SK-N-SH (cell line): ENCODE measurements at regions not wholly inside any gene's neighbourhood (a gene's known extent, or its start where the extent isn't known, plus 50 kb on each side); places are given as distances from the start of the nearest gene placed in this dataset.
A peak's percentile ranks its signal among the peaks of the same experiment; 100 is the strongest.

Experiments
- CTCF ChIA-PET: fragments of 300-600, 350-600 bp; formaldehyde crosslinking; extraction: SDS; loops from one replicate; lab custom pipeline; 2021; lab: Yijun Ruan, JAX
- POLR2A ChIA-PET: fragments of 350-600 bp; sonication (Branson Sonifier 250); formaldehyde crosslinking; extraction: SDS; loops from one replicate; lab custom pipeline; 2020; ENCODE audit warnings: antibody characterized with exemption, inconsistent platforms; lab: Yijun Ruan, JAX
- DNase-seq: peaks from one replicate; pipeline ENCODE4 v3.0.0; 2012
- H2AFZ ChIP-seq: fragments of 200-600 bp; sonication (generic); 2 replicates; pipeline ENCODE4 v1.8.1; 2016; ENCODE audit warnings: antibody characterized with exemption, mild to moderate bottlenecking, low read depth
- H3F3A ChIP-seq: fragments of 200-600 bp; sonication (generic); replicated peaks from 2 replicates; pipeline ENCODE3; 2016; ENCODE audit warnings: antibody characterized with exemption, mild to moderate bottlenecking; ENCODE audit not compliant: insufficient read depth
- H3K27ac ChIP-seq, 2 experiments: fragments of 200-500 bp in 1 of 2; fragments of 200-600 bp in 1 of 2; sonication (Bioruptor generic) in 1 of 2; sonication (generic), shearing (Covaris generic) in 1 of 2; 2 replicates each; pipeline versions ENCODE4 v1.5.1 to v1.6.1; 2014 to 2016; ENCODE audit warnings: low read depth in 2 of 2, inconsistent platforms in 1 of 2, low read length in 1 of 2, mild to moderate bottlenecking in 1 of 2, mixed read lengths in 1 of 2
- H3K27me3 ChIP-seq: fragments of 200-600 bp; sonication (generic), shearing (Covaris generic); 2 replicates; pipeline ENCODE4 v1.6.1; 2016; ENCODE audit warnings: mixed run types; ENCODE audit not compliant: insufficient read depth
- H3K36me3 ChIP-seq, 2 experiments: fragments of 200-500 bp in 1 of 2; fragments of 200-600 bp in 1 of 2; sonication (Bioruptor generic) in 1 of 2; sonication (generic) in 1 of 2; replicated peaks in 1 of 2; 2 replicates each; pipeline versions ENCODE3 to v1.5.1; 2014 to 2016; ENCODE audit warnings: low read length in 1 of 2, mild to moderate bottlenecking in 1 of 2; ENCODE audit not compliant: insufficient read depth in 2 of 2, control insufficient read depth in 1 of 2
- H3K4me1 ChIP-seq, 2 experiments: fragments of 200-500 bp in 1 of 2; fragments of 200-600 bp in 1 of 2; sonication (Bioruptor generic) in 1 of 2; sonication (generic), shearing (Covaris generic) in 1 of 2; 2 replicates each; pipeline versions ENCODE4 v1.5.1 to v1.6.1; 2014 to 2016; ENCODE audit warnings: low read depth in 1 of 2, low read length in 1 of 2, mixed run types in 1 of 2; ENCODE audit not compliant: insufficient read depth in 2 of 2, control insufficient read depth in 1 of 2
- H3K4me2 ChIP-seq: fragments of 200-600 bp; sonication (generic), shearing (Covaris generic); 2 replicates; pipeline ENCODE4 v1.6.1; 2017; ENCODE audit warnings: mixed run types
- H3K4me3 ChIP-seq, 2 experiments: fragments of 200-500 bp in 1 of 2; fragments of 200-600 bp in 1 of 2; sonication (Bioruptor generic) in 1 of 2; sonication (generic), shearing (Covaris generic) in 1 of 2; 2 replicates each; pipeline versions ENCODE4 v1.5.1 to v1.8.1; 2014 to 2016; ENCODE audit warnings: low read depth in 2 of 2, inconsistent platforms in 1 of 2, low read length in 1 of 2, mild to moderate bottlenecking in 1 of 2, mixed read lengths in 1 of 2, moderate library complexity in 1 of 2
- H3K79me2 ChIP-seq: fragments of 200-600 bp; sonication (generic); 2 replicates; pipeline ENCODE4 v1.8.1; 2017; ENCODE audit warnings: mild to moderate bottlenecking; ENCODE audit not compliant: insufficient read depth
- H3K9ac ChIP-seq: fragments of 200-600 bp; sonication (generic); 2 replicates; pipeline ENCODE4 v1.6.1; 2017; ENCODE audit warnings: mixed run types
- H3K9me2 ChIP-seq: fragments of 200-600 bp; sonication (generic); 2 replicates; pipeline ENCODE4 v1.6.1; 2017; ENCODE audit warnings: mixed run types
- H3K9me3 ChIP-seq: fragments of 200-600 bp; sonication (generic); 2 replicates; pipeline ENCODE4 v1.6.1; 2017; ENCODE audit warnings: mixed run types, mild to moderate bottlenecking, moderate library complexity
- H4K20me1 ChIP-seq: fragments of 200-600 bp; sonication (generic); 2 replicates; pipeline ENCODE4 v1.6.1; 2017; ENCODE audit warnings: mild to moderate bottlenecking, mixed run types; ENCODE audit not compliant: insufficient read depth
- CTCF ChIP-seq: fragments of 200-600 bp; sonication (generic); IDR thresholded peaks from 2 replicates; pipeline ENCODE4 v1.6.1; 2017; ENCODE audit warnings: antibody characterized with exemption, mild to moderate bottlenecking, moderate library complexity
- ELF1 ChIP-seq: IDR thresholded peaks from 2 replicates; pipeline ENCODE4 v1.4.0; 2012
- EP300 ChIP-seq, 2 experiments: IDR thresholded peaks; 2 replicates each; pipeline versions ENCODE4 v1.4.0 to v1.6.1; 2012; ENCODE audit warnings: borderline replicate concordance in 1 of 2, low read depth in 1 of 2, low read length in 1 of 2
- EZH2phosphoT487 ChIP-seq: fragments of 200-600 bp; sonication (generic); IDR thresholded peaks from 2 replicates; pipeline ENCODE4 v1.6.1; 2017; ENCODE audit warnings: low read depth, mixed run types, mild to moderate bottlenecking, antibody characterized with exemption, moderate library complexity, borderline replicate concordance
- FOSL2 ChIP-seq: IDR thresholded peaks from 2 replicates; pipeline ENCODE4 v1.4.0; 2012; ENCODE audit warnings: low read depth, mild to moderate bottlenecking, moderate library complexity, borderline replicate concordance
- GABPA ChIP-seq: IDR thresholded peaks from 2 replicates; pipeline ENCODE4 v1.4.0; 2012; ENCODE audit warnings: low read depth, mild to moderate bottlenecking
- GATA2 ChIP-seq: sonication (generic); formaldehyde crosslinking; IDR thresholded peaks from 2 replicates; pipeline ENCODE4 v1.5.0; 2020; ENCODE audit warnings: mild to moderate bottlenecking, missing genetic modification reagents
- JUND ChIP-seq: IDR thresholded peaks from 2 replicates; pipeline ENCODE4 v1.4.0; 2012
- MAX ChIP-seq: IDR thresholded peaks from 2 replicates; pipeline ENCODE4 v1.4.0; 2012; ENCODE audit warnings: low read depth
- MEF2A ChIP-seq: IDR thresholded peaks from 2 replicates; pipeline ENCODE4 v1.4.0; 2012; ENCODE audit warnings: low read depth, borderline replicate concordance
- NRF1 ChIP-seq: IDR thresholded peaks from 2 replicates; pipeline ENCODE4 v1.6.1; 2012; ENCODE audit warnings: low read depth, mild to moderate bottlenecking, low read length
- RAD21 ChIP-seq: IDR thresholded peaks from 2 replicates; pipeline ENCODE4 v1.6.1; 2012; ENCODE audit warnings: mild to moderate bottlenecking, low read length
- REST ChIP-seq: IDR thresholded peaks from 2 replicates; pipeline ENCODE4 v1.6.1; 2012; ENCODE audit warnings: mild to moderate bottlenecking, low read depth, low read length, moderate library complexity
- RFX5 ChIP-seq: IDR thresholded peaks from 2 replicates; pipeline ENCODE4 v1.6.1; 2012; ENCODE audit warnings: mild to moderate bottlenecking, improper control_type of control experiment, low read length
- SMC3 ChIP-seq: IDR thresholded peaks from 2 replicates; pipeline ENCODE4 v1.6.1; 2012; ENCODE audit warnings: low read depth, low read length, improper control_type of control experiment
- TCF12 ChIP-seq: IDR thresholded peaks from 2 replicates; pipeline ENCODE4 v1.4.0; 2012
- TEAD4 ChIP-seq: IDR thresholded peaks from 2 replicates; pipeline ENCODE4 v1.4.0; 2012; ENCODE audit warnings: mild to moderate bottlenecking, borderline replicate concordance; ENCODE audit not compliant: insufficient read depth
- USF1 ChIP-seq: IDR thresholded peaks from 2 replicates; pipeline ENCODE4 v1.4.0; 2012; ENCODE audit warnings: low read depth, borderline replicate concordance
- USF2 ChIP-seq: fragments of 150-350 bp; IDR thresholded peaks from 2 replicates; pipeline ENCODE4 v1.6.1; 2017; ENCODE audit warnings: antibody characterized with exemption, low read length, low read depth, borderline replicate concordance
- YY1 ChIP-seq: IDR thresholded peaks from 2 replicates; pipeline ENCODE4 v1.4.0; 2012; ENCODE audit warnings: low read depth, mild to moderate bottlenecking
- WGBS: methylation state at CpG from one replicate; pipeline ENCODE4 v1.1.6; 2017; ENCODE audit warnings: low lambda C conversion rate; 5-methylcytosine and 5-hydroxymethylcytosine counted together

- peak; percentile 95 for TF ChIP-seq TCF12
- peak; percentile 85 for TF ChIP-seq FOSL2
- no peak for TF ChIP-seq YY1
- 0 out of 2 replicates have a peak, but pooled peaks have one; percentile 38 for TF ChIP-seq MAX
- peak; percentile 70 for TF ChIP-seq GATA2 (CRISPR knock-in tag)
- TF ChIP-seq EP300 (IDR thresholded peaks at IDR 0.05; ENCODE audit: borderline replicate concordance in 1 of 2, low read depth in 1 of 2, low read length in 1 of 2): peak in 1 of 2 experiments; percentile 71; a peak in 1 of 4 replicates
- TF ChIP-seq MEF2A: no peak
- TF ChIP-seq CTCF: peak; percentile 97
- no peak for TF ChIP-seq ELF1
Observed at GRCh38 chr19:30682999-30683536, 310.9 kb downstream of the ZNF536 start (continued).

GRCh38 chr19:30682146-30682998 is 310.2 kb downstream of the ZNF536 start:
- peak overlapping the region; percentile 38; the same call in 1 of the 2 replicates for H3K4me2 ChIP-seq
- 39% methylated on average over 27 of the region's 27 CpGs for WGBS
- no peaks in the 10 kb centered on the region for H4K20me1 ChIP-seq
- H3K4me3 ChIP-seq: no peak overlapping the region; a peak in 2 of 4 replicates
- CTCF ChIA-PET: interaction anchor here (0.6 to 10.8 kb wide), 74 partner anchors 9 to 1891 kb away, joined by 3 to 182 read pairs (median 4); partner anchors contain the start of gene DPY19L3
- H3K27ac ChIP-seq: peak overlapping the region in 1 of 2 experiments; percentile 65; a peak in 2 of 4 replicates
- peaks cover 0 to 45% of the 10 kb centered on the region in 2 experiments; a peak in 2 of 4 replicates for H3K4me1 ChIP-seq
- H3K9ac ChIP-seq: no peak overlapping the region
- no peak overlapping the region for H2AFZ ChIP-seq
- H3K27me3 ChIP-seq: no peaks in the 10 kb centered on the region
- H3K9me3 ChIP-seq: no peaks in the 10 kb centered on the region
- H3K36me3 ChIP-seq: no peaks in the 10 kb centered on the region
- no peaks in the 10 kb centered on the region for H3K9me2 ChIP-seq
- peak; percentile 61 for DNase-seq
- no peaks in the 10 kb centered on the region for H3F3A ChIP-seq
- POLR2A ChIA-PET: interaction anchor here (1.4 kb wide), 1 partner anchor 656 kb away, joined by 3 read pairs; no protein-coding TSS in a partner anchor
- H3K79me2 ChIP-seq: no peaks in the 10 kb centered on the region
- TF ChIP-seq TCF12: no peak
- TF ChIP-seq REST: no peak
- no peak for TF ChIP-seq RFX5
- TF ChIP-seq USF1: no peak
- TF ChIP-seq JUND: no peak
- no peak for TF ChIP-seq SMC3
- TF ChIP-seq EZH2phosphoT487: no peak
- TF ChIP-seq RAD21: no peak
- no peak for TF ChIP-seq MEF2A
- TF ChIP-seq TEAD4: no peak
- no peak for TF ChIP-seq GABPA
- TF ChIP-seq NRF1: no peak
- no peak for TF ChIP-seq USF2
